Activated B cell treated with CpG ODN at 0.5 μM for 24 hours (primary cell): ENCODE measurements at regions not wholly inside any gene's neighbourhood (a gene's known extent, or its start where the extent isn't known, plus 50 kb on each side); places are given as distances from the start of the nearest gene placed in this dataset.

ENCODE experiments used
- ATAC-seq: fragments of 200-7000 bp; cut with Tn5 transposase; one replicate; pipeline ENCODE4 v1.10.0; 2021; ENCODE audit warnings: low read depth, mild to moderate bottlenecking, moderate library complexity
- CTCF ChIA-PET: fragments of 350-600 bp; sonication (Branson Sonifier 250); formaldehyde crosslinking; loops from one replicate; lab custom pipeline; 2021; ENCODE audit warnings: antibody characterized with exemption; lab: Charles Lee
- POLR2A ChIA-PET: fragments of 350-600 bp; sonication (Branson Sonifier 250); formaldehyde crosslinking; loops from one replicate; lab custom pipeline; 2021; ENCODE audit warnings: antibody characterized with exemption; lab: Charles Lee
- DNase-seq: peaks from one replicate; pipeline ENCODE4 v3.0.0; 2022
- H3K27ac Mint-ChIP-seq: one replicate; pipeline ENCODE4 v1.8.0; 2020; ENCODE audit warnings: mixed read lengths
- H3K27me3 Mint-ChIP-seq: one replicate; pipeline ENCODE4 v1.8.0; 2021; ENCODE audit warnings: mixed read lengths
- H3K36me3 Mint-ChIP-seq: one replicate; pipeline ENCODE4 v1.8.0; 2021; ENCODE audit warnings: low read depth, mixed read lengths
- H3K4me1 Mint-ChIP-seq: one replicate; pipeline ENCODE4 v1.8.0; 2021; ENCODE audit warnings: mixed read lengths
- H3K4me3 Mint-ChIP-seq: one replicate; pipeline ENCODE4 v1.8.0; 2020; ENCODE audit warnings: mild to moderate bottlenecking, mixed read lengths
- H3K9me3 Mint-ChIP-seq: one replicate; pipeline ENCODE4 v1.8.0; 2020; ENCODE audit warnings: mixed read lengths
- intact Hi-C: fragments of 100-400 bp; cut with micrococcal nuclease; formaldehyde crosslinking; loops from one replicate; pipeline ENCODE4 v1.15.1; 2024
- TF ChIP-seq, protein P1 (sequence below): fragments of 200-600 bp; IDR thresholded peaks from one replicate; pipeline ENCODE4 v1.8.0; 2022; ENCODE audit warnings: antibody characterized with exemption, mild to moderate bottlenecking

DNA sequence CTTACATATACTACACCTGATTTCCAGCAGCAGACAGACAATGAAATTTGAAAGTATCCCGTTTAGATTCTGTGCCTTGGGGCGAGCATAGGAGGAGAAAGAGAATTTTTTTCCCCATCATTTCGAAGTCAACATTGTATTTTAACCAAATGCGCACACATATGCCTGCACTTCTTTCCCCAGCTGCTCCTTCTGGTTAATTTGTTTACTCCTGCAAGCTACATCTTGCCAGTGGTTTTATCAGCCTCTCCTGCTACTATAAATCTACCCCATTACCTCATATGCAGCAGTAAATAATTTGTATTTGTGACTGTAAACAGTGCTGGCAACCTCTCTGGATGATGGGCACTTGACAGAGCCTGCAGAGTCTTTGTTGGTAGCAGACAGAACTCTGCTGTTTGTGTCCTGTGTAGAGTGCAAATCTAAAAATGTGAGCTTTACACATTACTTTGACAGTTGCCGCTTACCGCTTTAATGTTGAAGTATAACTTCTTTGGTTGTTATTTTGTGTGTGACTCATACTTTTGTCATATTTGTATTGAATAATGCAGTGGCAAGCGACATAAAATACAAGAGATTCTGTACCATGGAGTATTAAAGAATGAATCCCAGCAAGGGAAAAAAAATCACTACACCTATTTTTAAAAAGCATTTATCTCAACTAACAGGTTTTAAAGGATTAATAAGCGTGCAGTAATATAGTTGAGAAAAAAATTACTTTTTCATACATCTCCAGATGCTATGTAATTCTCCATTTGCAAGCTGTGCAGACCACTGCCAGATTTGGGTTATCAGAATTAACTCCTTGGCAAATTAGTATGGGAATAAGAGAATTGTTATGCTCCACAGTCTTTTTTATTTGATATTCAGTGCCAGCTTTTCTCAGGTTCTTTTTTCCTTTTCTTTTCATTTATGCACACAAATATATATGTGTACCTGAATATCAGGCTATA, 536.8 kb downstream of the XIRP2 start:
- CTCF ChIA-PET = no interaction called here
- Mint-ChIP-seq H3K27ac (no peak overlapping the region), H3K36me3 (no peaks in the 10 kb centered on the region), H3K4me1 (no peaks in the 10 kb centered on the region), H3K27me3 (no peaks in the 10 kb centered on the region), H3K9me3 (no peaks in the 10 kb centered on the region), H3K4me3 (no peak overlapping the region)
- POLR2A ChIA-PET = no interaction called here
- no peak for ATAC-seq
- TF ChIP-seq, protein P1, sequence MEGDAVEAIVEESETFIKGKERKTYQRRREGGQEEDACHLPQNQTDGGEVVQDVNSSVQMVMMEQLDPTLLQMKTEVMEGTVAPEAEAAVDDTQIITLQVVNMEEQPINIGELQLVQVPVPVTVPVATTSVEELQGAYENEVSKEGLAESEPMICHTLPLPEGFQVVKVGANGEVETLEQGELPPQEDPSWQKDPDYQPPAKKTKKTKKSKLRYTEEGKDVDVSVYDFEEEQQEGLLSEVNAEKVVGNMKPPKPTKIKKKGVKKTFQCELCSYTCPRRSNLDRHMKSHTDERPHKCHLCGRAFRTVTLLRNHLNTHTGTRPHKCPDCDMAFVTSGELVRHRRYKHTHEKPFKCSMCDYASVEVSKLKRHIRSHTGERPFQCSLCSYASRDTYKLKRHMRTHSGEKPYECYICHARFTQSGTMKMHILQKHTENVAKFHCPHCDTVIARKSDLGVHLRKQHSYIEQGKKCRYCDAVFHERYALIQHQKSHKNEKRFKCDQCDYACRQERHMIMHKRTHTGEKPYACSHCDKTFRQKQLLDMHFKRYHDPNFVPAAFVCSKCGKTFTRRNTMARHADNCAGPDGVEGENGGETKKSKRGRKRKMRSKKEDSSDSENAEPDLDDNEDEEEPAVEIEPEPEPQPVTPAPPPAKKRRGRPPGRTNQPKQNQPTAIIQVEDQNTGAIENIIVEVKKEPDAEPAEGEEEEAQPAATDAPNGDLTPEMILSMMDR = no peak
- intact Hi-C loops = no loop called here
- DNase-seq = no peak

DNA sequence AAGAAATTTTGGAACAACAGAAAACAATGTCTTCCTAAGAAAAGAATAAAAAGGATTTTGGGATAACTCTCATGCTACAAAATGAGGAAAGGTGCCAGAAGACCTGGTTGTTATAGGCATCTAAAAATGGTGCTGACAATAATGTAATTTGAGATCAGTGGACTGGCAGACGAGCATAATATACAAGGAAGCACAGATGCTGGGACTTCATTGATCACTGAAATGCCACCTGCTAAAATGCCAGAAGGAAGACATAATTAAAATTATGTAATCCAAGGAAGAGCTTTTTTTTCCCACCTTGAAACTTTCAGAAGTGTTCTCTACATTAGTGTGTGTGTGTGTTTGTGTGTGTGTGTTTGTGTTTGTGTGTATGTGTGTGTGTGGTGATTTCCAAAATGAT, 535.9 kb downstream of the XIRP2 start:
- no peaks in the 10 kb centered on the region for H3K9me3 Mint-ChIP-seq
- intact Hi-C loops = no loop called here

DNA sequence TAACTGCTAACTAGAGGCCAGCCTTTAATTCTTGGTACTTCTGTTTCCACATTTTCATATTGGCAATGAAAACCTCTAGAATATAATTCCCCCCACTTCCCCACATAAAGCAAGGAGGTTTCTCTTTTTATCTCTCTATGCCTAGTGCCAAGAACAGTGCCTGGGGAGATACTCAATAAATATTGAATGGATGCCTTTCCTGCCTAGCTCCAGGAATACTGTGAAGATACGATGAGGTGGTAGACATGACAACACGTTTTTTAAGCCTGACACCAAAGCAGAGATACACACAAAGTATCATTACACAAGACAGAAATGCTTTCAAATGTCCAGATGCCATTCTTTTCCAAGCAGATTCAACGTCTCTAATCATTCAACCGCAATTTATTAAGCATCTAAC, 535.5 kb downstream of the XIRP2 start:
- H3K4me3 Mint-ChIP-seq = no peak overlapping the region
- DNase-seq = no peak
- no peaks in the 10 kb centered on the region for H3K4me1 Mint-ChIP-seq
- peaks cover 2% of the 10 kb centered on the region for H3K27me3 Mint-ChIP-seq
- H3K9me3 Mint-ChIP-seq = no peaks in the 10 kb centered on the region
- intact Hi-C loops = no loop called here
- no peak overlapping the region for H3K27ac Mint-ChIP-seq
- ATAC-seq = no peak
- ChIA-PET CTCF (no interaction called here), POLR2A (no interaction called here)
- TF ChIP-seq, protein P1 = no peak
- H3K36me3 Mint-ChIP-seq = no peaks in the 10 kb centered on the region

More for the DNA sequence above, 535.9 kb downstream of the XIRP2 start:
- ATAC-seq (no peak), DNase-seq (no peak)
- POLR2A ChIA-PET = no interaction called here
- Mint-ChIP-seq H3K4me3 (no peak overlapping the region), H3K27me3 (peaks cover 2% of the 10 kb centered on the region), H3K36me3 (no peaks in the 10 kb centered on the region), H3K4me1 (no peaks in the 10 kb centered on the region), H3K27ac (no peak overlapping the region)
- TF ChIP-seq, protein P1 = no peak
- CTCF ChIA-PET = no interaction called here

DNA sequence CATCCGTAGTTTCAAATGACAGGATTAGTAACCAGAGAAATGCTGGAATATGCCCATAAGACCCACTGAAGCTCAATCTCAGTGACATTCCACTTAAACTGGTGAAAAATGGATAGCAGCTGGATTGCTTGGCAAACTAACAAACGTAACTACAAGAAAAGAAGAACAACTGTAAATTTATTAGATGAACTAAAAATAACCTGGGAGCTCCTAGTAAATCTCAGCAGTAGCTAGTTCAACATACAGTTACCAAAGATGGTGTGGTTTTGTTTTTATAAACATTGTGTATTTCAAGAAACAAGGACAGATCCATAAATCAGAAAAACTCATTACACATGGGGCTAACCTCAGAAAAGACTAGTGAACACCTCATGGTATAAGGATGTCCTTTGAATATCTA, 531.9 kb downstream of the XIRP2 start:
- no peaks in the 10 kb centered on the region for H3K36me3 Mint-ChIP-seq
- no peaks in the 10 kb centered on the region for H3K9me3 Mint-ChIP-seq
- ATAC-seq (no peak), DNase-seq (no peak)
- TF ChIP-seq, protein P1 = no peak
- ChIA-PET CTCF (no interaction called here), POLR2A (no interaction called here)
- intact Hi-C loops = no loop called here
- H3K4me3 Mint-ChIP-seq = no peak overlapping the region
- H3K4me1 Mint-ChIP-seq = no peaks in the 10 kb centered on the region
- H3K27ac Mint-ChIP-seq = no peak overlapping the region
- H3K27me3 Mint-ChIP-seq = peaks cover 2% of the 10 kb centered on the region

DNA sequence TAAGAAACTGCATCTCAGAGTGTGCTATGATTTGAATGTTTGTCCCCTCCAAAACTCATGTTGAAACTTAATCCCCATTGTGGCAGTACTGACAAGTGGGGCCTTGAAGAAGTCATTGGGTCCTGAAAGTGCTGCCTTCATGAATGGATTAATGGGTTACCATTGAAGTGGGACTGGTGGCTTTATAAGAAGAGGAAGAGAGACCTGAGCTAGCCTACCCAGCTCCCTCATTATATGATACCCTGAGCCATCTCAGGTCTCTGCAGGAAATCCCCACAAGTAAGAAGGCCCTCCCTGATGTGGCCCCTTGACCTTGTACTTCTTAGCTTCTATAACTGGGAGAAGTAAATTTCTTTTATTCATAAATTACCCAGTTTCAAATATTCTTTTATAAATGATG, 526.8 kb downstream of the XIRP2 start:
- ATAC-seq = no peak
- CTCF ChIA-PET = no interaction called here
- TF ChIP-seq, protein P1 = no peak
- H3K4me3 Mint-ChIP-seq = no peak overlapping the region
- H3K9me3 Mint-ChIP-seq = peaks cover 9% of the 10 kb centered on the region
- H3K4me1 Mint-ChIP-seq = no peaks in the 10 kb centered on the region
- H3K36me3 Mint-ChIP-seq = no peaks in the 10 kb centered on the region
- H3K27me3 Mint-ChIP-seq = peaks cover 2% of the 10 kb centered on the region
- POLR2A ChIA-PET = no interaction called here
- intact Hi-C loops = no loop called here
- DNase-seq = no peak
- no peak overlapping the region for H3K27ac Mint-ChIP-seq
